CD14-positive monocyte (primary cell): ENCODE measurements at regions not wholly inside any gene's neighbourhood (a gene's known extent, or its start where the extent isn't known, plus 50 kb on each side); places are given as distances from the start of the nearest gene placed in this dataset.

Experiments used
- DNase-seq, 3 donors: peaks; one replicate each; pipeline ENCODE4 v3.0.0-alpha.2; 2011 to 2022
- H2AFZ ChIP-seq: 2 replicates; pipeline ENCODE4 v1.6.0; 2012; ENCODE audit warnings: mild to moderate bottlenecking, low read depth, low read length, inconsistent platforms; ENCODE audit not compliant: insufficient read depth, poor library complexity, severe bottlenecking
- H3K27ac ChIP-seq, 2 donors: 1 replicate in 1 of 2; 2 replicates in 1 of 2; pipeline ENCODE4 v1.5.1; 2012 to 2013; ENCODE audit warnings: low read length in 2 of 2, control low read depth in 1 of 2, inconsistent platforms in 1 of 2, low read depth in 1 of 2, mild to moderate bottlenecking in 1 of 2
- H3K27me3 ChIP-seq, 2 donors: one replicate each; pipeline versions ENCODE4 v1.6.0 to v1.6.1; 2011 to 2013; ENCODE audit warnings: low read length in 2 of 2; ENCODE audit not compliant: control insufficient read depth in 2 of 2, insufficient read depth in 2 of 2
- H3K36me3 ChIP-seq, 2 donors: replicated peaks in 1 of 2; 1 replicate in 1 of 2; 2 replicates in 1 of 2; pipeline versions ENCODE4 v1.5.1 to v1.6.1; 2012 to 2013; ENCODE audit warnings: low read length in 2 of 2, control low read depth in 1 of 2, inconsistent platforms in 1 of 2, mild to moderate bottlenecking in 1 of 2; ENCODE audit not compliant: insufficient read depth in 2 of 2, control insufficient read depth in 1 of 2
- H3K4me1 ChIP-seq, 2 donors: 1 replicate in 1 of 2; 2 replicates in 1 of 2; pipeline versions ENCODE4 v1.5.1 to v1.6.1; 2012 to 2013; ENCODE audit warnings: low read length in 2 of 2, control low read depth in 1 of 2, inconsistent platforms in 1 of 2, mild to moderate bottlenecking in 1 of 2, moderate library complexity in 1 of 2; ENCODE audit not compliant: insufficient read depth in 2 of 2, control insufficient read depth in 1 of 2
- H3K4me2 ChIP-seq: replicated peaks from 2 replicates; pipeline ENCODE3; 2012; ENCODE audit warnings: low read length, moderate library complexity, mild to moderate bottlenecking; ENCODE audit not compliant: poor library complexity, severe bottlenecking; ENCODE audit errors: extremely low read depth
- H3K4me3 ChIP-seq, 3 experiments: fragments of 200-600 bp in 1 of 3; sonication (generic) in 1 of 3; replicated peaks in 1 of 3; 1 replicate in 2 of 3; 2 replicates in 1 of 3; pipeline ENCODE4 v1.5.1; 2011 to 2013; ENCODE audit warnings: low read length in 3 of 3, mild to moderate bottlenecking in 3 of 3, control low read depth in 2 of 3, low read depth in 2 of 3, inconsistent platforms in 1 of 3, moderate library complexity in 1 of 3
- H3K79me2 ChIP-seq: 2 replicates; pipeline ENCODE4 v1.6.0; 2012; ENCODE audit warnings: mild to moderate bottlenecking, control low read depth, inconsistent platforms, low read length, moderate library complexity; ENCODE audit not compliant: insufficient read depth
- H3K9ac ChIP-seq: 2 replicates; pipeline ENCODE4 v1.6.0; 2017; ENCODE audit warnings: low read length, mild to moderate bottlenecking; ENCODE audit not compliant: insufficient read depth, poor library complexity, severe bottlenecking
- H3K9me3 ChIP-seq, 2 donors: replicated peaks in 1 of 2; 1 replicate in 1 of 2; 2 replicates in 1 of 2; pipeline versions ENCODE4 v1.5.1 to v1.6.1; 2012 to 2013; ENCODE audit warnings: low read length in 2 of 2, control low read depth in 1 of 2; ENCODE audit not compliant: control insufficient read depth in 1 of 2, insufficient read depth in 1 of 2
- H4K20me1 ChIP-seq: 2 replicates; pipeline ENCODE4 v1.6.0; 2012; ENCODE audit warnings: mild to moderate bottlenecking, low read length, control low read depth, moderate library complexity; ENCODE audit not compliant: insufficient read depth
- H3K27ac Mint-ChIP-seq, 7 donors: one replicate each; pipeline ENCODE4 v1.8.0; 2020; ENCODE audit warnings: mild to moderate bottlenecking in 7 of 7, mixed read lengths in 7 of 7, moderate library complexity in 6 of 7, inconsistent platforms in 2 of 7
- H3K27me3 Mint-ChIP-seq, 3 donors: one replicate each; pipeline ENCODE4 v1.8.0; 2021 to 2022; ENCODE audit warnings: low read depth in 3 of 3, mild to moderate bottlenecking in 3 of 3, mixed read lengths in 3 of 3, moderate library complexity in 3 of 3, inconsistent platforms in 1 of 3
- H3K36me3 Mint-ChIP-seq, 2 donors: one replicate each; pipeline ENCODE4 v1.8.0; 2020; ENCODE audit warnings: mixed read lengths in 2 of 2, inconsistent platforms in 1 of 2, mild to moderate bottlenecking in 1 of 2
- H3K4me1 Mint-ChIP-seq: one replicate; pipeline ENCODE4 v1.8.0; 2020; ENCODE audit warnings: mild to moderate bottlenecking, mixed read lengths
- H3K4me3 Mint-ChIP-seq, 2 donors: one replicate each; pipeline ENCODE4 v1.8.0; 2020; ENCODE audit warnings: mild to moderate bottlenecking in 2 of 2, mixed read lengths in 2 of 2, moderate library complexity in 1 of 2
- H3K9me3 Mint-ChIP-seq, 7 donors: one replicate each; pipeline ENCODE4 v1.8.0; 2020 to 2022; ENCODE audit warnings: mixed read lengths in 7 of 7, mild to moderate bottlenecking in 6 of 7, moderate library complexity in 6 of 7, inconsistent platforms in 2 of 7
- WGBS: methylation state at CpG from one replicate; pipeline ENCODE4 v1.1.5; 2013; ENCODE audit warnings: missing lambda C conversion rate; ENCODE audit not compliant: insufficient coverage; 5-methylcytosine and 5-hydroxymethylcytosine counted together
- intact Hi-C, 2 donors: fragments of 100-400 bp; cut with micrococcal nuclease; formaldehyde crosslinking; loops; one replicate each; pipeline versions ENCODE4 v1.15.0 to v1.15.1; 2023
- TF ChIP-seq, protein P1 (sequence below): fragments of 200-600 bp; IDR thresholded peaks from one replicate; pipeline ENCODE4 v1.8.0; 2022; ENCODE audit warnings: antibody characterized with exemption, mild to moderate bottlenecking

DNA sequence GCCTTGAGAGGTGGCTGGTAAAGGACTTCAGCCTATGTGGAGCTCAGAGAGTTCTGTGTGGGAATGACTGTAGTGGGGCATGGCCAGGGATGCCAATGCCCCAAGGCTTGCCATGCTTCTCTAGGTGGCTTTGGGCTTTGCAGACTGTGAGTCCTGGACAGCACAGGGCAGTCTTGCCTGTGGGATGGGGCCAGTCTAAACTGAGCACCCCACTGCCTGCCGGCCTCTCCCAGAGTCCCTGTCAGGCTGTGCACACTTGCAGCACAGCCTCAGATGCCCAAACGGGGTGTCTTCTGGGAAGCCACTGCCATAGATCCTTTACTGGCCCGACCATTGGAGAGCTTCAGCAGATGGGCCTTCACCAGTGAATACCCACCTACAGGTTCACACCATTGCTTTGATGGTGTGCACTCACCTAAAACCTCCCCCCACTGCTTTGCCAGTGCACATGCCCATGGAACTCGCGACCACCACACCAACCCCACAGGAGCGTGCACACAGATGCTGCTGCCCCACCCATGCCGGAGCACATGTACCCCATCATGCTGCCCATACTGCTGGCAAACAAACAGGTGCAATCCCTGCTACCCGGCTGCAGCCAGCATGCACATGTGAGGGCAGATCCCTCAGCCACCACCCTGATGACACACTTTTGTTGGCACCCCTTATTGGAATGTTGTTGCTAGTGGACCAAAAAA lies 97.3 kb upstream of the CNKSR2 start:
- no peak overlapping the region for H2AFZ ChIP-seq
- no peaks in the 10 kb centered on the region for H3K36me3 ChIP-seq
- H3K4me1 ChIP-seq, result no peaks in the 10 kb centered on the region
- TF ChIP-seq, protein P1, sequence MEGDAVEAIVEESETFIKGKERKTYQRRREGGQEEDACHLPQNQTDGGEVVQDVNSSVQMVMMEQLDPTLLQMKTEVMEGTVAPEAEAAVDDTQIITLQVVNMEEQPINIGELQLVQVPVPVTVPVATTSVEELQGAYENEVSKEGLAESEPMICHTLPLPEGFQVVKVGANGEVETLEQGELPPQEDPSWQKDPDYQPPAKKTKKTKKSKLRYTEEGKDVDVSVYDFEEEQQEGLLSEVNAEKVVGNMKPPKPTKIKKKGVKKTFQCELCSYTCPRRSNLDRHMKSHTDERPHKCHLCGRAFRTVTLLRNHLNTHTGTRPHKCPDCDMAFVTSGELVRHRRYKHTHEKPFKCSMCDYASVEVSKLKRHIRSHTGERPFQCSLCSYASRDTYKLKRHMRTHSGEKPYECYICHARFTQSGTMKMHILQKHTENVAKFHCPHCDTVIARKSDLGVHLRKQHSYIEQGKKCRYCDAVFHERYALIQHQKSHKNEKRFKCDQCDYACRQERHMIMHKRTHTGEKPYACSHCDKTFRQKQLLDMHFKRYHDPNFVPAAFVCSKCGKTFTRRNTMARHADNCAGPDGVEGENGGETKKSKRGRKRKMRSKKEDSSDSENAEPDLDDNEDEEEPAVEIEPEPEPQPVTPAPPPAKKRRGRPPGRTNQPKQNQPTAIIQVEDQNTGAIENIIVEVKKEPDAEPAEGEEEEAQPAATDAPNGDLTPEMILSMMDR, result no peak
- peaks cover 0 to 9% of the 10 kb centered on the region in 2 donors for H3K9me3 ChIP-seq
- Mint-ChIP-seq H3K4me1 (no peaks in the 10 kb centered on the region), H3K36me3 (no peaks in the 10 kb centered on the region), H3K9me3 (peaks cover 1 to 15% (median 7%) of the 10 kb centered on the region in 7 donors), H3K27ac (no peak overlapping the region), H3K4me3 (no peak overlapping the region), H3K27me3 (peaks cover 0 to 2% (median 0%) of the 10 kb centered on the region in 3 donors)
- H3K27ac ChIP-seq, result no peak overlapping the region
- intact Hi-C loops, result no loop called here
- no peaks in the 10 kb centered on the region for H3K27me3 ChIP-seq
- H4K20me1 ChIP-seq, result no peaks in the 10 kb centered on the region
- H3K4me2 ChIP-seq, result no peak overlapping the region
- H3K4me3 ChIP-seq, result no peak overlapping the region
- DNase-seq, result no peak
- 96% methylated on average over 4 of the region's 8 CpGs for WGBS
- H3K79me2 ChIP-seq, result no peaks in the 10 kb centered on the region
- no peak overlapping the region for H3K9ac ChIP-seq

- Histone ChIP-seq H3K9me3 (peaks cover 0 to 4% of the 10 kb centered on the region in 2 donors), H3K4me3 (no peak overlapping the region), H3K36me3 (no peaks in the 10 kb centered on the region), H3K4me1 (no peaks in the 10 kb centered on the region), H3K9ac (no peak overlapping the region), H3K4me2 (no peak overlapping the region), H3K79me2 (no peaks in the 10 kb centered on the region), H3K27me3 (no peaks in the 10 kb centered on the region), H4K20me1 (no peaks in the 10 kb centered on the region), H3K27ac (no peak overlapping the region), H2AFZ (no peak overlapping the region)
- no peak for DNase-seq
- TF ChIP-seq, protein P1, result no peak
- Mint-ChIP-seq H3K4me1 (no peaks in the 10 kb centered on the region), H3K36me3 (no peaks in the 10 kb centered on the region), H3K27me3 (peaks cover 0 to under 1% (median 0%) of the 10 kb centered on the region in 3 donors), H3K4me3 (no peak overlapping the region), H3K9me3 (peaks cover 0 to 3% (median 0%) of the 10 kb centered on the region in 7 donors), H3K27ac (no peak overlapping the region)
- intact Hi-C loops, result no loop called here
- no CpG with 5 or more reads among the region's 2 CpGs for WGBS
Measured at GRCh38 chrX:21289232-21289631, 85.0 kb upstream of the CNKSR2 start.
